ENCODE measurements at regions not wholly inside any gene's neighbourhood (a gene's known extent, or its start where the extent isn't known, plus 50 kb on each side); places are given as distances from the start of the nearest gene placed in this dataset.

DNA sequence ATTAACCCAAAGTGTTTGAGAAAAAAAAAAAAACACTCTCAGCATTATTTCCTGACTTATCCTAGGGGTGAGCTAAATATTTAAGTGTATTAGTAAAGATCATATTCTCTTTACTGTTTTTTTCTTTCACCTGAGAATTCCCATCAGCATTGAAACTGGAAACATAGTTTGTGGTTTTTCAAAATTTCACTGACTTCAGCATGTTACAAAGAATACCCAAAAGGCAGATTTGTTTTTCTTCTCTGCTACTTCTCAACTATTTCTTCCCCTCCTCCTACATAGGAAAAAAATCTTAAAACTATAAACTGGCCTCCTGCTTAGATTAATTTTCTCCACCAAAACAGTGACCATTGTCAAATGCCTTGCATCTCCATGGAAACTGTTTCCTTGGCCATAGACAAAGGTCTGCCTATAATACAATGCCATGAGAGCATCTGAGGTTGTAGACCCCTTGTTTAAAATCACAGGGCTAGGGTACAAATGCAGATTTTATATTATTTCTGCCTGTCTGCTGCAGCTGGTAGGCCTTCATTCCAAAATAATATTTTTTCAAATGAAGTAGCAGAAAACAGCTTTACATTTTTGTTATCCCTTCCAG, 179.7 kb upstream of the GALNT5 start:
- TF ChIP-seq FOXM1 (IDR thresholded peaks at IDR 0.05; ENCODE audit: borderline replicate concordance, low read depth) (no peak), RAD21 (IDR thresholded peaks at IDR 0.05; ENCODE audit: low read depth) (no peak), USF1 (IDR thresholded peaks at IDR 0.05) (no peak), EGR1 (IDR thresholded peaks at IDR 0.05) (no peak), EP300 (IDR thresholded peaks at IDR 0.05; ENCODE audit: borderline replicate concordance) (no peak), CREB1 (IDR thresholded peaks at IDR 0.05; ENCODE audit: low read depth) (no peak), REST (IDR thresholded peaks at IDR 0.05; ENCODE audit: low read depth) (no peak), YY1 (IDR thresholded peaks at IDR 0.05; ENCODE audit: low read depth) (no peak), NFIC (IDR thresholded peaks at IDR 0.05) (no peak)
